Keratinocyte (primary cell): ENCODE measurements at regions not wholly inside any gene's neighbourhood (a gene's known extent, or its start where the extent isn't known, plus 50 kb on each side); places are given as distances from the start of the nearest gene placed in this dataset.

ENCODE experiments used
- EZH2 ChIP-seq: IDR thresholded peaks from one replicate; pipeline ENCODE4 v1.6.1; 2012; ENCODE audit warnings: inconsistent platforms, mild to moderate bottlenecking, low read length, moderate library complexity
- TF ChIP-seq, protein P1 (sequence below), 3 experiments: IDR thresholded peaks in 1 of 3; conservative IDR thresholded peaks in 1 of 3; optimal IDR thresholded peaks in 1 of 3; 2 replicates in 2 of 3; 3 replicates in 1 of 3; pipeline versions ENCODE3 to v1.5.1; 2011; ENCODE audit warnings: low read length in 3 of 3, mild to moderate bottlenecking in 3 of 3, moderate library complexity in 2 of 3, control low read depth in 1 of 3, inconsistent platforms in 1 of 3; ENCODE audit not compliant: insufficient read depth in 2 of 3; ENCODE audit errors: extremely low read depth in 1 of 3

DNA sequence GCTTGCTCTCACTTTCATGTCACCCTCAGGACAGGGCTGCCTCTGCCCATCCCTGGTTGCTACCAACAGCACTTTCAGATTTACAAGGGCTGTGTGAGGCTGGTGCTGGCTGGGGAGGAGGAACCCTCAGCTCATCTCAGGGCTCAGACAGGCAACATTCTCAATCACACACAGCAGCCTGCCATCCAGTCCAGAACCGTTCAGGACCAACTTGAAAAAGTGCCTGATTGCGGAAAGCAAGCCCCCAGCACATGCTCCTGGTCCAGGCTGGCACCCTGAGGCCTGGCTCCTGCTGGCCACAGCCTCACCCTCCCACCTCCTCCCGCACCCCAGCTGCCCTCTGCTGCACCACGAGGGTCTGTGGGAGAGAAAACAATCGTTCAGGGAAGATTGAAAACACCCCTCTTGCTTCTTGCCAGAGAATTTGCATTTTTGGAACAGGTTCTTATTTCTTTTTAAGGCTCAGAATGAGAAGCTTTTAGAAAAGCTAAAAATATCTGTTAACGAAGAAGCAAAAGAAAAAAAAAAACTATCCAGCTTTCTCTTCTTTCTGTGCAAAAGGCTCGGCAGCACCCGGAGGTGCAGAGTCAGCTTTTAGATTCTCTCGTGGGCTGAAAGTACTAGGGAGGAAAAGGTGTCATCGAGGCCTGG lies 403.8 kb upstream of the ID2 start:
- TF ChIP-seq, protein P1, sequence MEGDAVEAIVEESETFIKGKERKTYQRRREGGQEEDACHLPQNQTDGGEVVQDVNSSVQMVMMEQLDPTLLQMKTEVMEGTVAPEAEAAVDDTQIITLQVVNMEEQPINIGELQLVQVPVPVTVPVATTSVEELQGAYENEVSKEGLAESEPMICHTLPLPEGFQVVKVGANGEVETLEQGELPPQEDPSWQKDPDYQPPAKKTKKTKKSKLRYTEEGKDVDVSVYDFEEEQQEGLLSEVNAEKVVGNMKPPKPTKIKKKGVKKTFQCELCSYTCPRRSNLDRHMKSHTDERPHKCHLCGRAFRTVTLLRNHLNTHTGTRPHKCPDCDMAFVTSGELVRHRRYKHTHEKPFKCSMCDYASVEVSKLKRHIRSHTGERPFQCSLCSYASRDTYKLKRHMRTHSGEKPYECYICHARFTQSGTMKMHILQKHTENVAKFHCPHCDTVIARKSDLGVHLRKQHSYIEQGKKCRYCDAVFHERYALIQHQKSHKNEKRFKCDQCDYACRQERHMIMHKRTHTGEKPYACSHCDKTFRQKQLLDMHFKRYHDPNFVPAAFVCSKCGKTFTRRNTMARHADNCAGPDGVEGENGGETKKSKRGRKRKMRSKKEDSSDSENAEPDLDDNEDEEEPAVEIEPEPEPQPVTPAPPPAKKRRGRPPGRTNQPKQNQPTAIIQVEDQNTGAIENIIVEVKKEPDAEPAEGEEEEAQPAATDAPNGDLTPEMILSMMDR (optimal IDR thresholded peaks at IDR 0.05 in 1 of 3, IDR thresholded peaks at IDR 0.05 in 1 of 3, conservative IDR thresholded peaks at IDR 0.05 in 1 of 3; ENCODE audit: extremely low read depth in 1 of 3, insufficient read depth in 2 of 3, low read length in 3 of 3): no peak
- no peak for TF ChIP-seq EZH2
